Pulmonary artery endothelial cell (primary cell): ENCODE measurements at regions not wholly inside any gene's neighbourhood (a gene's known extent, or its start where the extent isn't known, plus 50 kb on each side); places are given as distances from the start of the nearest gene placed in this dataset.
"Not testable (repeated sequence)": the region's sequence is repeated elsewhere in the genome, so short reads cannot be mapped to it uniquely, and the experiment has no call there.

Experiments
- DNase-seq: peaks from one replicate; pipeline ENCODE4 v3.0.0-alpha.2; 2011; ENCODE audit warnings: low read depth, low spot score

GRCh38 chr15:46921891-46922290 lies 795.4 kb upstream of the SEMA6D start:
- no peak for DNase-seq

GRCh38 chr15:46930426-46930825 lies 786.9 kb upstream of the SEMA6D start:
- DNase-seq, result no peak

- no peak for DNase-seq
Observed at GRCh38 chr15:46933332-46933731, 784.0 kb upstream of the SEMA6D start.

- DNase-seq, result no peak
Observed at GRCh38 chr15:46934851-46935250, 782.5 kb upstream of the SEMA6D start.

- no peak for DNase-seq
Observed at GRCh38 chr15:46938169-46938568, 779.1 kb upstream of the SEMA6D start.

- no peak for DNase-seq
Observed at GRCh38 chr15:46941241-46941640, 776.1 kb upstream of the SEMA6D start.

- DNase-seq, result no peak
Observed at GRCh38 chr15:46946953-46947352, 770.4 kb upstream of the SEMA6D start.

- DNase-seq, result no peak
Observed at GRCh38 chr15:46955576-46955975, 761.7 kb upstream of the SEMA6D start.

GRCh38 chr15:46956456-46956855 lies 760.8 kb upstream of the SEMA6D start:
- DNase-seq, result no peak

- DNase-seq, result no peak
Observed at GRCh38 chr15:46956881-46957280, 760.4 kb upstream of the SEMA6D start.

- no peak for DNase-seq
Observed at GRCh38 chr15:46960581-46960980, 756.7 kb upstream of the SEMA6D start.

- DNase-seq, result no peak
Observed at GRCh38 chr15:46961795-46962194, 755.5 kb upstream of the SEMA6D start.

- DNase-seq, result not testable (repeated sequence)
Observed at GRCh38 chr15:46988055-46988454, 729.2 kb upstream of the SEMA6D start.

- DNase-seq, result no peak
Observed at GRCh38 chr15:46996359-46996758, 720.9 kb upstream of the SEMA6D start.

- DNase-seq, result no peak
Observed at GRCh38 chr15:46997501-46997900, 719.8 kb upstream of the SEMA6D start.

GRCh38 chr15:47003568-47003967 lies 713.7 kb upstream of the SEMA6D start:
- DNase-seq, result no peak

- no peak for DNase-seq
Observed at GRCh38 chr15:47013446-47013845, 703.9 kb upstream of the SEMA6D start.

GRCh38 chr15:47027322-47027946 lies 689.9 kb upstream of the SEMA6D start:
- DNase-seq, result no peak

- no peak for DNase-seq
Observed at GRCh38 chr15:47035475-47036406, 681.6 kb upstream of the SEMA6D start.

- DNase-seq, result no peak
Observed at GRCh38 chr15:47037003-47037402, 680.3 kb upstream of the SEMA6D start.

- no peak for DNase-seq
Observed at GRCh38 chr15:47039225-47039624, 678.1 kb upstream of the SEMA6D start.

- no peak for DNase-seq
Observed at GRCh38 chr15:47041301-47041700, 676.0 kb upstream of the SEMA6D start.

- not testable (repeated sequence) for DNase-seq
Observed at GRCh38 chr15:47047981-47048380, 669.3 kb upstream of the SEMA6D start.
